ENCODE measurements at regions not wholly inside any gene's neighbourhood (a gene's known extent, or its start where the extent isn't known, plus 50 kb on each side); places are given as distances from the start of the nearest gene placed in this dataset.
"Not testable (repeated sequence)": the region's sequence is repeated elsewhere in the genome, so short reads cannot be mapped to it uniquely, and the experiment has no call there.

DNA sequence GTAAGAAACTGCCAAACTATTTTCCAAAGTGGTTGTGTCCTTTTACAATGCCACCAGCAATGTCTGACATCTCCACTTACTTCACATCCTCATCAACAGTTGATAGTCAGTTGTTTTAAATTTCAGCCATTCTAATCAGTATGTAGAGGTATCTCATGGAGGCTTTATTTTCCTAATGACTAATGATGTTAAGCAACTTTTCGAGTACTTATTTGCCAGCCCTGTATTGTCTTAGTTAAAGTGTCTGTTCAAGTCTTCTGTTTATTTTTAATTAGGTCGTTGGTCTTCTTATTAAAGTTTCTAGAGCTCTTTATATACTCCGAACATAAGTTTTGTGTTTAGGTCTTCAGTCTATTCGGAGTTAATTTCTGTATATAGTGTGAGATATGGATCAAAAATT, 54.9 kb upstream of the NBPF12 start:
- DNase-seq = not testable (repeated sequence)

DNA sequence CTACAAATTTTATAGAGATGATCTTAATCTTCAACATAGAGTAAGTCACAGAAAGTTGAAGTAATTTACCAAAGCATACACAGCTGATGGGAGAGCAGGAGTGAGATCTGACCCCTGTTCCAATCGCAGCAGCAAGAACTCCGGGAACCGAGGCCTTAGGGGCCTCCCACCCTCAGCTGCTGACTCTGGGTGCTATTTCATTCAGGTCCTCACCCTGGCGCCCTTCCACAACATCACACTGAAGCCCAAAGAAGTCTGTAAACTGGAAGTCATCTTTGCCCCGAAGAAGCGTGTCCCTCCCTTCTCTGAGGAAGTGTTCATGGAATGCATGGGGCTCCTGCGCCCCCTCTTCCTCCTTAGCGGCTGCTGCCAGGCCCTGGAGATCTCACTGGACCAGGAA, 57.0 kb upstream of the NBPF12 start:
- not testable (repeated sequence) for DNase-seq

DNA sequence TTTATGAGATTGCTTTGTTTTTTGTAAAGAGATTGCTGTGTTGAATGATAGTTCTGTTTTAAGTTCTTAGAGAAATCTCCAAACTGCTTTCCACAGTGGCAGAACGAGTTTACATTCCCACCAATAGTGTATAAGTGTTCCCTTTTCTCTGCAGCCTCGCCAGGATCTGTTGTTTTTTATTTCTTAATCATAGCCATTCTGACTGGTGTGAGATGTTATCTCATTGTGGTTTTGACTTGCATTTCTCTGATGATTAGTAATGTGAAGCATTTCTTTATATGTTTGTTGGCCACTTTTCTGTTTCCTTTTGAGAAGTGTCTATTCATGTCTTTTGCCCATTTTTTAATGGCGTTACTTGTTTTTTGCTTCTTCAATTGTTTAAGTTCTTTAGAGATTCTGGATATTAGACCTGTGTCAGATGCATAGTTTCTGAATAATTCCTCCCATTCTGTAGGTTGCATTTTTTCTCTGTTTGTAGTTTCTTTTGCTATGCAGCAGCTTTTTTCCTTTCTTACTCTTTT, 74.3 kb upstream of the NBPF12 start:
- DNase-seq = not testable (repeated sequence)

DNA sequence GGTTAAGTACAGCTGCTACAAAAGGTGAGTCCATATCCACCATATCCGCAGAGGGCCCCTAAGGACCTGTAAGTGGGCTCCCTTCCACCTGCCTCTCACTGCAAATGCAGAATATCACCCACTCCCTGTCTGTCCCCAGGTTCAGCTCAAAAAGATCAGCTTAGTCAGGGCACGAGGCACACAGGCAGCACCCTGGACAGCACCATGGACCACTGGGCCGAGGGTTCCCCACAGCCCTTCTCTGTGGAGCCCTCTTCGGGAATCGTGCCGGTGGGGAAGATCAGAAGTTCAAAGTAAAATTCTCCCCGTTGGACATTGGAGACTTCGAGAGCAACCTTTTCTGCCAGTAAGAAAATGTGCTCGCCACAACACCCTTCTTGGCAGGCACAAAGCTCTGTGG, 85.0 kb upstream of the NBPF12 start:
- not testable (repeated sequence) for DNase-seq

DNA sequence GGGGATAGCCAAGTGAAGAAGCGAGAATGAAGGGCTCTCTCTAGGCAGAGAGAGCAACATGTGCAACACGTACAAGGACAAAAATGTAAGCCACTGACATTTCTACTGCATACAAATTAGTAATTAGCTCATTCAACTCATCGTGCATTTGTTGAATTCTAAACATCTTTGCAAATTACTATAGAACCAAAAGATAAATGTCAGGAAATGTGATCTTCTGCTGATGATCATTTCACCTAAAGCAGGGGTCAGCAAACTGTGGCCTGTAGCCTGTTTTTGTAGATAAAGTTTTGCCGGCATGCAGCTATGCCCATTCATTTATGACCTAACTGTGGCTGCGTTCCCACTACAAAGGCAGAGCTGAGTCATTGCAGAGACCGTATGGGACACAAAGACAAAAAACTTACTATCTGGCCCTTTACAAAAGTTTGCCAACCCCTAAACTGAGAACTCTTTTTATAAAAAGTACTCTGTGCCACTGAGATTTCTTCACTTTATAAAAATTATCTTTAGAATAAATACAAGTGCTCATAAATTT, 87.7 kb upstream of the NBPF12 start:
- not testable (repeated sequence) for DNase-seq

DNA sequence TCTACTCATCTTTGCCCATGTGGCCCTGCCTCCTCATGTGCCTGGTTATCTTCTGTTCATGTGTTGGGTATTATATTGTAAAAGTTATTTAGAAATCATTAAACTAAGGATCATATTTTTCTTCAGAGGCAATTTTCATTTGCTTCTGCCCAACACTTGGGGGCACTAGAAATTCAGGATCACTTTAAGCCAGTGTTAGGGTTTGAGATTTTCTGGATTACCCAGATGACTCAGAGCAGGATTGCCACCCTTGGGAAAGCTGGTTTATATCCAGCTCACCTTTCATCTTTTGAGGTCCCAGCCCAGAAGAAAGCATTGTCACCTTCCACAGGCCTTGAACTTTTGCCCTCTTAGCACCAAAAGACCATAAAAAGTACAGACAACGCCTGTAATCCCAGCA, 99.4 kb upstream of the NBPF12 start:
- DNase-seq = not testable (repeated sequence)

DNA sequence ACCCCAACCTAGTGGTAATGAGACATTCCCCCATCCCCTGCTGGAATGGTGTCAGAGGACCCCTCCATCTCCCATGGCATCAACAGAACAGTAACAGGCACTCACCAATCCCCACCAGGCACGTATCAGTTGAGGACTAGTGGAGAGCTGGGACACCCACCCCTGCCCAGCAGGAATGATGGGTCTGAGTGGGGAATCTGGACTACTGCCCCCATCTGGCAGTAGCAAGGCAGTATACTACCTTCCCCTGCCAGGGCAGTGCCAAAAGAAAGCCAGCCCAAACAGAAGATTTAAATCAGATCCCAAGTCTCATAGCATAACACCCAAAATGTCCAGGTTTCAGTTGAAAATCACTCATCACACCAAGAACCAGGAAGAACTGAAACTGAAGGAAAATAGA, 111.2 kb upstream of the NBPF12 start:
- DNase-seq = not testable (repeated sequence)

DNA sequence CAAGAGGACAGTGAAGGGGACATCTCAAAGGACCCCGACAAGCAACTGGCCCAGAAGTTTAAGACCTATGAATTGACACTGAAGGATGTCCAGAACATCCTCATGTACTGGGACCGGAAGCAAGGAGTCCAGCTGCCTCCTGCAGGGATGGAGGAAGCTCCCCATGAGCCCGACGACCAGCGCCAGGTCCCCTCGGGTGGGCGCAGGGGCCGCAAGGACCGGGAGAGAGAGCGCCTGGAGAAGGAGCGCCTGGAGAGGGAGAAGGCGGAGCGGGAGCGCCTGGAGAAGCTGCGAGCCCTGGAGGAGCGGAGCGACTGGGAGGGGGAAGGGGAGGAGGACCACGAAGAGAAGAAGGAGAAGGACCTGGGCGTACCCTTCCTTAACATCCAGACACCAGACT, 143.9 kb upstream of the NBPF12 start:
- not testable (repeated sequence) for DNase-seq

DNA sequence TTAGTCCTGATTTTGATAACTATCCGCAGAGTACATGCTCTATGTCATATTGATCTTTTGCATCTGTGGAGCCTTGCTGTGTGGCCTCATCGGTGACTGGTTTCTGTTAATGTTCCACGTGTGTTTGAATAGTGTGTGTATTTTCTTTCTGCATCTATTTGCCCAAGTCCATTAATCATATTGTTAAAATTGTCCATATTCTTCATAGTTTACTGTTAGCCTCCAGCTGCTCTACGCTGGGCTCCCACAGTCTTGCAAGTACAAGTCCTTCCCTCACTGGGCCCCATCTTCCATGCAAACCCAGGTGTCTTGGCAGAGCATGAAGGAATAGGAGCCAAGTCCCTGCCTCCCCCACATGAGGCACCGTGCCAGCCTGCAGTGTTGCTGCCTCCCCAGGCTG, 145.4 kb upstream of the NBPF12 start:
- not testable (repeated sequence) for DNase-seq

DNA sequence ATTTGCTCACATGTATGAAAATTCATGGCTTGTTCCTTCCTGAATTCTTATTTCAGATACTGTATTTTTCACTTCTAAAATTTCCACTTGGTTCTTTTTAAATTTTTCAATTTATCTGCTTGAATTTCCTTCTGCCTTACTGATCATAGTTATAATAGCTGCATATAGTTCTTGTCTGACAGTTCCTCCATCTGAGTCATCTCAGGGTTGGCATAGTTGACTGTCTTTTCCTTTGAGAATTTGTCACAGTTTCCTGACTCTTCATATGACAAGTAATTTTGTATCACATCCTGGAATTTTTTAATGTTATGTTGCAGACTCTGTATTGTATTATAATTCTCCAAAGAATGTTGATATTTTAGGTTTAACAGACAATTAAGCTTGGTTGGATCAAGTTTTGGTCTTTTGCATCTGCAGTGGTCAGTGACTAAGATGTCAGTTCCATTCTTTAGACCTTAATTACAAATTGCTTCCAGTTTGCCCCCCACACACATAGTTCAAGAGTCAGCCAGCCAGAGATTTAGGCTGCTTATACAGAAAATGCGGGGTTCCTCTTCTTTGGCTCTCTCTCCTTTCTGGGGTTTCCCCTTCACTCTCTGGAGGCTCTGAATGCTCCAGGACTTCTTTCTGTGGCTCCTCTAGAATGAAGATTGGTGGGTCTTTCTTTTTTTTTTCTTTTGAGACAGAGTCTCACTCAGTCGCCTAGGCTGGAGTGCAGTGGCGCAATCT, 153.7 kb upstream of the NBPF12 start:
- not testable (repeated sequence) for DNase-seq

DNA sequence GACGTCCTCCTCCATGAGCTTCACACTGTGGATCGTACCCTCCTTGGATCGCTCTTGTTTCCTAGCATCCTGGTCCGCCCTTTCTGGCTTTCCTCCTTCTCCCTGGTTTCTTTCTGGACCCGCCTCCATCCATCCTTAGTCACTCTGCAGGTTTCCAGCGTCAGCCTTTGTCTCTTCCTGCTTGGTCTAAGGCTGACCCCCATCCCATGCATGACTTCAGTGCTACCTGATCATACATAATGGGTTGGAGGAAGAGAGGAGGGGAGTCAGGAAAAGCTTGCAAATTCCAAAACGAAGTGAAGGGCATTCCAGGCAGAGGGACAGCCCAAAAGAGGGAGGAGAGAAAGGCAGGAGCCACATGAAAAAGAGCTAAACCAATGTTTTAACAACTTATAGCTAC, 156.9 kb upstream of the NBPF12 start:
- DNase-seq = not testable (repeated sequence)

DNA sequence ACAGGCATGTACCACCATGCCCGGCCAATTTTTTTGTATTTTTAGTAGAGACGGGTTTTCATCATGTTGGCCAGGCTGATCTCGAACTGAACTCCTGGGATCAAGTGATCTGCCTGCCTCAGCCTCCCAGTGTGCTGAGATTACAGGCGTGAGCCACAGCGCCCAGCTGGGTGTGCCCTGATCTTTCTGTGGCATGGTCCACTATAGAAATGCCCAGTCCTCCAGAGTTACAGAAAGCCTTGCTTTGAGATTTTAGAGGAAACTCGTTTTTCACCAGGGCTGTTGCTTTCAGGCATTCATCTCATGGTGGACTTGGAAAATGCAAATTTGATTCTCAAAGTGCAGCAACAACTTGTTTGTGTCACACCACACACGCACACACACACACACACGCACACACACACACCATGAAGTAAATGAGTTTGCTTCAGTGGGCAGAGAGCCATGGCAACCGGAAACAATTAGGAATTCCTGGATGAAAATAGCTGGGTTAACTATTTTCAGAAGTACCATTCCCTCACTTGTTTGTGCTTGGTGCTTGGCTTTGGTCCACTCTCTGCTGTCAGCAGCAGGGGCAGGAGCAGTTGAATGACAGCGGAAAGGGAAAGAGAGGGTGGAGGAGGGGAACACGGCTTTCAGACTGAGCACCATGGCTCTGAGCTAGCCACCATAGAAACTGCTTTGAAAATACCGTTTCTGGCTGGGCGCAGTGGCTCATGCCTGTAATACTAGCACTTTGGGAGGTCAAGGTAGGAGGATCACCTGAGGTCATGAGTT, 160.1 kb upstream of the NBPF12 start:
- DNase-seq = peak; percentile 75

DNA sequence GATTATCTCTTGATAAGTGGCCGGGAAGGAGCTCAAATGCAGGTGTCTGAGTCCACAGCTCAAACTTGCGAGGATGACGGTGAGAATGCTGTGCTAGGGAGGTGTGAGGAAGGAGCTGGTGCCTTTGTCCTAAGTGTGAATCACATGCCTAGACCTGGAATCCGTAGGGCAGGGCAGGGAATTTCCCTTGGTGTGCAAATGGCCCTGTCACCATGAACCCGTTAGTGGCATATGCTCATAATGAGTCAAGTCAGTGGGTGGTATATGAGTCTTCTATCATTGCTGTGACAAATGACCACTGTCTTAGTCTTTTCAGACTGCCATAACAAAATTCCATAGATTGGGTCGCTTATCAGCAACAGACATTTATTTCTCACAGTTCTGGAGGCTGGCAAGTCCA, 163.1 kb upstream of the NBPF12 start:
- DNase-seq = not testable (repeated sequence)

DNA sequence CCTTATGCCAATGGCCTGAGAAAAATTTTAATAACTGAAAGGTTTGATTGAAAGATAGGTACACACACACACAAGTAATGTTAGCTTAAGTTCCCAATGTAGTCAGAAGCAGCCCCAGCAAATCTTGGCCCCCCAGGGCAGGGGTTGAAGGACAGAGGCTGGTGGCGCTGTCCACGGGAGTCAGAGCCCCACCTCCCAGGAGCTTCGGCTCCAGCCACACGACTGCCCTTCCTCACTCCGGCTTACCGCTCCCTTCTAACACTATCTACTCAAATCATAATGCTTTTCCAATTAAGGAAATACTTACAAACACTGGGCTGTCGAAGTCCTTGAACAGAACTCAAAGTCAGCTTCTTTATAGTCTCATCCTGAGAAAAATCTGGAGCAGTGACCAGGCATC, 163.9 kb upstream of the NBPF12 start:
- DNase-seq = not testable (repeated sequence)

DNA sequence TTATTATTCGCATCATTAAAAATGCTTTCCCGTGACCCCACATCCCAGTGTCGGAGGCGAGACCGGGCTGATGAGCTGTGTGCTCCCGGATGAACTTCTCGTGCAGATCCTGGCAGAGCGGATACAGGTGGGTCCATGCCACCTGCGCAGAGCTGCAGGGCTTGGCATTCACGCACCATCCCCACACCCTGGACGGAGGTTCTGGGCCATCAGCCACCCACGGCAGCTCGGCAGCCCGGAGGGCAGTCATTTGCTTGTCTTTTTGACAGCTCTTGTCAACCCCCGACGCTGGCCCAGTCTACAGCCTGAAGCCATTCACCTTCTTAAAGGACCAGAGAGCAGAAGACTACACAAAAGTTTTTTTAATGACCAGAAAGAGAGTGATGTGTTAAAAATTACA, 166.7 kb upstream of the NBPF12 start:
- not testable (repeated sequence) for DNase-seq

DNA sequence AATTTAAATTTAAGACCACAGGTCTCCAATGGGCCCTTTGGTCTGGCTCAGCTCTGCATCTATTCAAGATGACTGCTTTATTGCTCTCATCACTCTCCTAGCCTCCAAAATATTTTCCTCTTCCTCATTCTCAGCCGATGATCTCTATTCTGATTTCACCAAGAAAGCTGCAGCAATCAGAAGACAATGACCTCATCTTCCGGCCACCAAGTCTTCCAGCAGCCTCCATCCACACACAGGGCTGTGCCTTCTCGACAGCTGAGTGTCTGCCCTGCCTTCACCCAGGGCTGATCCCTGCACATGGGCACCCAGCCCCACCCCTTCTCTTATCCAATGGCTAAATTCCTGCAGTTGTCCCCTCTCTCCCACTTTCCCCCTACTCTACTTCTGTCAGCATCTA, 167.1 kb upstream of the NBPF12 start:
- not testable (repeated sequence) for DNase-seq

DNA sequence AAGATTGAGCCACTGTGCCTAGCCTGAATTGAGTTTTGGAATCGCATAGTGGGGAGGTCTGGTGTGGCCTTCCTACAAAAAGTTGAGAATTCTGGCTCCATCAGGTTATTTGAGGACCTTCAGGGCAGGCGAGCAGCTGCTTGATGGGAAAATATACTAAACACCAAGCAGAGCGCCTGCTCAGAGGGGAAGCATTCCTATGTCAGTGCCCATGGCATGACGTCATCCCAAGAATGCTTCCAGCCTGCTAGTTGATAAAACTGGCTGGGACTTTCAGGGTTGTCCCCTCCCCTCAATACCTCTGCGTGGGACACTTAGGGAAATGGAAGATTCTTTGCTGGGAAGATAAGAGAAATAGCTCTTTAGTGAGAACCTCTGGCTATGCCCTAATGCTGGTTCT, 174.9 kb upstream of the NBPF12 start:
- DNase-seq = not testable (repeated sequence)

DNA sequence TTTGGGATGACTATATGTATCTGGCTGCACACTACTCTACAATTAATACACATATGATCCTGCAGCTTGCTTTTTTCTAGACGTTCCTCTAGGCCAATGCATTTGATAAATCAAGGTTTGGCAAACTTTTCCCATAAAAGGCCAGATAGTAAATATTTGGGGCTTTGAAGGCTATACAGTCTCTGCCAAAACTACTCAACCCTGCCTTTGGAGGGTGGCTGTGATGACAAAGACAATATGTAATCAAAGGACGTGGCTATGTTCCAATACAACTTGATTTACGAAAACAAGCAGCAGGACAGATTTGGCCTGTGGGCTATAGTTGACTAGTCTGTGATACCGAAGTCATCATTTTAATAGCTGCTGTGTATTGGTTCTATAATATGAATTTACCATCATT, 181.3 kb upstream of the NBPF12 start:
- DNase-seq = not testable (repeated sequence)

DNA sequence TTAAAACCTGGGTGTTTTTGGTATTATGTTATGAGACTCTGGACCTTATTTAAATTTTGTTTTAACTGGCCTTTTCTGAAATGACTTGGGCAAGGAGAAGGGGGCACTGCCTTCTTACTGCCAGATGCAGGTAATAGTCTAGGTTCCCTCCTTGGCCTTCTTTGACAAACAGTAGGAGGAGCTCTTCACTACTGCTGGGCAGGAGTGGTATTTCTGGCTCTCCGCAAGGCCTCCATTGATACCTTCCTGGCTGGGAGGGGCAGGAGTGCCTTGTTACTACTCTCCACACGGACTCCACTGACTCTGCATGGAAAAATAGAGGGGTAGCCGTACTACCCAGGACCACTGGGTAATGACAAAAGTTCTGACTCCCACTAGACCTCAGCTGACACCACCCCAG, 189.4 kb upstream of the NBPF12 start:
- not testable (repeated sequence) for DNase-seq

DNA sequence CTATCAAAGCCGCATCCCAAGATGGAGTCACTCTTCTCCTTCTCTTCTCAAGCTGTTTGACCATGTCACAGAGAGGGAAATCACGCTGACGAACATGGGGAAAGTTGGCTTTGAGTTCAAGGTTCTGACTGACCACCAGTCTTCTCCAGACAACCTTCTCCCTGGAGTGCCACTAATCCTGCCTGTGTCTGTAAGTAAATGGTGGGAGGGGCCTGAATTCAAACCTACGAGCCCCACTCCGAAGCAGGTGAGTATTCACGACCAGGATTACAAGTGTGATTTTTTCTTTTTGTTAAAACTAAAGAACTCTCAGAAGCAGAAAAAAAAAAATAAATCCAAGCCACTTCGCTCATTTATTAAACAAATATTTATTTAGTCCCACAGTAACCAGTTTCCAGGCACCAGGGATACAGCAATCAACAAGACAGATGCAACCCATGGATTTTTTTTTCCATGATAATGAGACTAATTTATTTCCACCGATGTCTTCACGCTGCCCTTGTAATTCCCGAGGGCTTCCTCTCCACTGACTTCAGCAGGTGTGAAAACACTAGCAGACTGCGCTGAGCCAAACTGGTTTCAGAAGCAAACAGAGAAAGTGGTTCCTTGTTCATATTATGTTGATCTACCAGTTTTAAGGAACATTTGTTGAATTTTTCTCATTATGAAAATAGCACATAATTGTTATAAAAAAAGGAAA, 206.0 kb upstream of the NBPF12 start:
- DNase-seq = not testable (repeated sequence)

DNA sequence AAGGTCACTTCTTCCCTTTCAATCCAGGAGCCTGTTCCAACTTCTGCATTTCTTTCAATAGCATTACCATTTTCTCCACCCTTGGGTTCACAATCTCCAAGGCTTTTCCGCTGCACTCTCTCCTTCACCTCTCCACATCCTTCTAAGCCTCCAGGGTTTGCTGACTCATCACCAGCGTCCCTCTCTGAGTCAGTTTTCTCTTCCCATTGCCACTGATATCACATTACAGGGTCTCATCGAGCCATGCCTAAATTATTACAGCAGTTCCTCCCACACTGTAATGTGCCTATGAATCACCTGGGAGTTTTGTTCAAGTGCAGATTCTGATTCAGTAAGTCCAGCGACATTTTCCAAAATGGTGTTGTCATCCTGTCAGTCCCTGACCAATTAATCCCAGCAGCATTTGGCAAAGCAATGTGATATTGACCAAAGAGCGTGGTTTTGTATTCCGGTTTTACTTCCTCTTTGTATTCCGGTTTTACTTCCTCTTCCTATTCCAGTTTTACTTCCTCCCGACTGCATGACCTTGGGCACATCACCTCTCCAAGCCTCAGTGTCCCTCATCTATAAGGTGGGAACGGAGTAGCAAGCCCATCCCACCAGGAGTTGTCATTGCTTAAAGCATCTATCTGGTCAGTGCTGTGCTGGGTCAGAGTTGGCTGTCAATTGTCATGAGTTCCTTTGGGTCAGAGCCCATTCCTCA, 208.3 kb upstream of the NBPF12 start:
- DNase-seq = not testable (repeated sequence)

DNA sequence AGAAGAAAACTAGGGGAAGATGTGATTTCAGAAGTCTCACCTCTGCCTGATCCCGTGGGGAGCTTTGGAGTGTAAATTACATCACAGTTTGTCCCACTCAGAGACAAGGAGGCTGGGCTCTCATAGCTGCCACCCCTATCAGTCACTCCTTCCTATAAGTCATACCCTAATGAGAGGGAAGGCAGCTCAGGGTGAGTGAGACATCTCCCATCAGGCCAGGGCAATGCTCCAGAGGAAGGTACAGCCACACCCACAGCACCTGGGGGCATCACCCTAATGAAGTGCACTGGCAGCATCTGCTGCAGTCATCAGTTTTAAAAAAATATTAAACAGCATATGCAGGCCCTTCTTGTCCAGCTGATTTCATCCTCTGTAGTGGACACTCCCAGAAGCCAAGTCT, 223.1 kb upstream of the NBPF12 start:
- not testable (repeated sequence) for DNase-seq

Data from fibroblast of skin of right quadriceps (primary cell).